ENCODE measurements at regions not wholly inside any gene's neighbourhood (a gene's known extent, or its start where the extent isn't known, plus 50 kb on each side); places are given as distances from the start of the nearest gene placed in this dataset.

- no peak for TF ChIP-seq TAF1 (IDR thresholded peaks at IDR 0.05; ENCODE audit: borderline replicate concordance, low read depth, low read length)
- no peak for TF ChIP-seq POLR2A (IDR thresholded peaks at IDR 0.05; ENCODE audit: low read depth, low read length)
Measured at GRCh38 chr9:85228111-85228855, 513.5 kb downstream of the AGTPBP1 start.
